ENCODE measurements at regions not wholly inside any gene's neighbourhood (a gene's known extent, or its start where the extent isn't known, plus 50 kb on each side); places are given as distances from the start of the nearest gene placed in this dataset.
"Not testable (repeated sequence)": the region's sequence is repeated elsewhere in the genome, so short reads cannot be mapped to it uniquely, and the experiment has no call there.

DNA sequence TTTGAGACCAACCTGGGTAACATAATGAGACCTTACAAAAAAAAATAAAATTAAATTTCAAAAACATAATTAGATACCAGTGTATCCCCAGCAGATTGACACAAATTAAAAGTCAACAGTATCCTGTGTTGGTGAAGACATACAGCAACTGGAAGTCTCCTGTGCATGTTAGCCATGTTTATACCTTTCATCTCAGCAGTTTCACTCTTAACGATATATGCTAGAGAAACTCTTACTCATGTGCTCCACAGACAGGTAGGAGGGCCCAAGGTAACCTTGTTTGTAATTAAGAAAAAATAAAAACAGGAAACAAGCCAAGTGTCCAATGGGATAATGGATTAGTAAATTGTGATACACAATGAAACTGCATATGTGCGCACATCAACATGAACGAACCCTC, 50.1 kb upstream of the N4BP3 start:
- POLR2A ChIA-PET = no interaction called here

DNA sequence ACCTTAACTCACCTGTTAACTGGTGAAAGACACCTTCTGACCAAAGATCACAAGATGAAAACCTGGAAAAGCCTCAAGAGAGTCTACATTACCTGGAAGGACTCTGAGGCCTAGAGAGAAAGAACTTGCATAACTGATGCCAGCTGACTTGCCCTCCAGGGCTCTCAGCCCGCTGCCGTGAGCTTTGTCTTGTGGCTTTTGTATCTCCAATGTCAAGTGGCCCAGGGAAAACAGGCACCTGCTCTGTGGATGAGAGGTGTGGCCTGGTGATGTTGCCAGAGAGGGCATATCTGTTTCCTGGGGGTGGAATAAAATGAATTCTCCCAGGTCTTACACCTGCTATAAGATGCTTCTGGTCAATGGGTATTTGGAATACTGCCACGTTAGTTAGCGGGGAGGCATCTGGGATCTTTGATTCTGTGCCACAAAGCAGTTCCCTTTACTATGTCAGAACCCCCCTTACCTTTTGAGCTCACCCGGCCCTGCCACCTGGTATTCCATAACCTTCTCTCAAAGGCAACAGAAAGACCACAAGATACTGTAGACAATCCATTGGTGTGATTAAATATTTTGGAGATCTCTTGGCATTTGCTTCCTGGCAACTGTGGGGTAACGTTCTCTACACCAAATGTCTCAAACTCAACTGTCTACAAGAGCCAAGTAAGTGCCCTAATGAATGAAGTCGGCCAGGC, 54.9 kb upstream of the N4BP3 start:
- Mint-ChIP-seq H3K4me3 (no peak overlapping the region), H3K4me1 (peaks cover 4 to 12% (median 8%) of the 10 kb centered on the region in 4 donors), H3K36me3 (peaks cover 0 to 2% (median 2%) of the 10 kb centered on the region in 3 donors), H3K27ac (no peak overlapping the region), H3K9me3 (no peaks in the 10 kb centered on the region), H3K27me3 (no peaks in the 10 kb centered on the region)
- ATAC-seq (no peak), DNase-seq (no peak)
- POLR2A ChIA-PET = no interaction called here

More for the DNA sequence above, 50.1 kb upstream of the N4BP3 start:
- DNase-seq (no peak), ATAC-seq (no peak)
- H3K4me1 Mint-ChIP-seq = peaks cover 13 to 26% (median 20%) of the 10 kb centered on the region in 4 donors
- H3K4me3 Mint-ChIP-seq = no peak overlapping the region
- no peaks in the 10 kb centered on the region for H3K36me3 Mint-ChIP-seq
- H3K27me3 Mint-ChIP-seq = peaks cover 0 to 2% (median 0%) of the 10 kb centered on the region in 5 donors
- H3K9me3 Mint-ChIP-seq = no peaks in the 10 kb centered on the region
- no peak overlapping the region for H3K27ac Mint-ChIP-seq

DNA sequence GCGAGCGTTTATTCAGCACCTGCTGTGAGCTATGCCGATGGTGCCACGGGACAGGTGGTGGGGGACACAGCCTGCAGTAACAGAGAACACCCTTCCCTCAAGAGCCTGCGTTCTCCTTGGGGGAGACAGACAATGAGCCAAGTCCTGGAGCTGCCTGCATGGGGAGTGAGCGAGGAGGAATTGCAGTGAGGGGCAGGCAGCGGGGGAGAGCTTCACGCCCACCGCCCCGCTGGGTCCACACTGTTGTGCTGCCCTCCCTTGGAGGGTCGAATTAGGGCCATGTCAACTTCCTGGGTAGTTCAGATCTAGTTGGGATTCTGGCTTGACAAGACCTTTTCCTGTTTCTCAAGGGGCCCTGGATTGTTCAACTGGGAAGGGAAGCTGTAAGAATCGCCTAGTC, 55.5 kb upstream of the N4BP3 start:
- ATAC-seq (no peak), DNase-seq (no peak)
- Mint-ChIP-seq H3K4me1 (peaks cover 4 to 11% (median 7%) of the 10 kb centered on the region in 4 donors), H3K27ac (no peak overlapping the region), H3K27me3 (no peaks in the 10 kb centered on the region), H3K4me3 (no peak overlapping the region), H3K36me3 (peaks cover 0 to 2% (median 2%) of the 10 kb centered on the region in 3 donors), H3K9me3 (no peaks in the 10 kb centered on the region)
- POLR2A ChIA-PET = no interaction called here

DNA sequence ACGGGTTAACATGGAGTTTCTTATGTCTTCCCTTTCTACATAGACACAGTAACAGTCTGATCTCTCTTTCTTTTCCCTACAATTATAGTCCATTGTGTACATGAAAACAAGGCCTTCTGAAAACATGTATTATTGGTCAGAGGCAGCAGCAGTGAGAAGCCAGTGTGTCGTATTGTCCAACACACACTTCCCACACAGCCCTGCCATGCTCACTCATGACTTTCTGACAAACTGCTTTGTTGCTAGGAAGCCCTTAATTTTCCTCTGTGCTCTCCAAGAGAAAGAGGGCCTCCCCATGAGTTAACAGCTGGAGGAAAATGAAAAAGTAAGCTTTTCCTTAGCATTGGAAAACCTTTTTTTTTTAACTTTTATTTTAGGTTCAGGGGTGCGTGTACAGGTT, 56.4 kb upstream of the N4BP3 start:
- Mint-ChIP-seq H3K36me3 (peaks cover 0 to 2% (median 2%) of the 10 kb centered on the region in 3 donors), H3K4me1 (peaks cover 0 to 2% (median under 1%) of the 10 kb centered on the region in 4 donors), H3K9me3 (no peaks in the 10 kb centered on the region), H3K27me3 (no peaks in the 10 kb centered on the region), H3K4me3 (no peak overlapping the region), H3K27ac (no peak overlapping the region)
- POLR2A ChIA-PET = no interaction called here
- DNase-seq = no peak
- ATAC-seq = no peak

DNA sequence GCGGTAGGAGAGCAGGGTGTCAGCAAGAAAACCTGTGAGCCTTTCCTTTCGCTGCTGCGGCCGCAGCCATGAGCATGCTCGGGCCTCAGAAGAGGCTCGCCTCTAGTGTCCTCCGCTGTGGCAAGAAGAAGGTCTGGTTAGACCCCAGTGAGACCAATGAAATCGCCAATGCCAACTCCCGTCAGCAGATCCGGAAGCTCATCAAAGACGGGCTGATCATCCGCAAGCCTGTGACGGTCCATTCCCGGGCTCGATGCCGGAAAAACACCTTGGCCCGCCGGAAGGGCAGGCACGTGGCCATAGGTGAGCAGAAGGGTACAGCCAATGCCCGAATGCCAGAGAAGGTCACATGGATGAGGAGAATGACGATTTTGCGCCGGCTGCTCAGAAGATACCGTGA, 57.8 kb upstream of the N4BP3 start:
- DNase-seq, H3K4me3 Mint-ChIP-seq, H3K27me3 Mint-ChIP-seq, H3K36me3 Mint-ChIP-seq, POLR2A ChIA-PET, H3K27ac Mint-ChIP-seq, H3K4me1 Mint-ChIP-seq, ATAC-seq, H3K9me3 Mint-ChIP-seq: not testable (repeated sequence)

DNA sequence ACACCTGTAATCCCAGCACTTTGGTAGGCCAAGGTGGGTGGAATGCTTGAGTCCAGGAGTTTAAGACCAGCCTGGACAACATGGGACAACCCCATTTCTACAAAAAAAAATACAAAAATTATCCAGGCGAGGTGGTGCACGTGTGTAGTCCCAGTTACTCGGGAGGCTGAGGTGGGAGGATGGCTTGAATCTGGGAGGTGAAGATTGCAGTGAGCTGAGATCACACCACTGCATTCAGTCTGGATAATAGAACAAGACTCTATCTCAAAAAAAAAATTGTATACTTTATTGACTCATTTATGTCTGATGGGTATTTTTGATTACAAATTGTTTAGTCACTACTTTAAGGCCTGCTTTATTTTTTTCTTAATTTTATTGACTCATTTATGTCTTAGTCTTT, 56.0 kb upstream of the PROP1 start:
- H3K4me3 Mint-ChIP-seq, H3K36me3 Mint-ChIP-seq, H3K4me1 Mint-ChIP-seq, ATAC-seq, POLR2A ChIA-PET, H3K9me3 Mint-ChIP-seq, H3K27me3 Mint-ChIP-seq, H3K27ac Mint-ChIP-seq, DNase-seq: not testable (repeated sequence)

DNA sequence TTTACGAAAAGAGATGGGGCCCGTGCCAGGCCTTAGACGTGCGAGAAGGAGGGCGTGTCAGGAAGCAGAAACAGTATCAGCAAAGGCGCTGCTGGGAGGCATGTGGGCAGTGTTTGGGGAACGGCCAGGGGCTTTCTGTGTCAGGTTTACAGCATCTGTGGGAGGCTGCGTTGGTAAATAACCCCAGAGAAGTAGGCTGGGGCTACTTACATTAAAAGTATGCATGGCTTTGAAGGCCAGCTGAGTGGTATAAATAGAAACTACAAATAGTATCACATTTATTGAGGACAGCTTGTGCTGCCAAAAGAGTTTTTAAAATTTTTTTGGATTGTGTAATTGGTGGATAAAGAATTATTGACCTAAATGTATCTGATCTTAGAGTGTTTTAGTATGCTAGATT, 54.8 kb upstream of the PROP1 start:
- POLR2A ChIA-PET, DNase-seq, H3K27me3 Mint-ChIP-seq, ATAC-seq, H3K9me3 Mint-ChIP-seq, H3K4me3 Mint-ChIP-seq, H3K4me1 Mint-ChIP-seq, H3K27ac Mint-ChIP-seq, H3K36me3 Mint-ChIP-seq: not testable (repeated sequence)

DNA sequence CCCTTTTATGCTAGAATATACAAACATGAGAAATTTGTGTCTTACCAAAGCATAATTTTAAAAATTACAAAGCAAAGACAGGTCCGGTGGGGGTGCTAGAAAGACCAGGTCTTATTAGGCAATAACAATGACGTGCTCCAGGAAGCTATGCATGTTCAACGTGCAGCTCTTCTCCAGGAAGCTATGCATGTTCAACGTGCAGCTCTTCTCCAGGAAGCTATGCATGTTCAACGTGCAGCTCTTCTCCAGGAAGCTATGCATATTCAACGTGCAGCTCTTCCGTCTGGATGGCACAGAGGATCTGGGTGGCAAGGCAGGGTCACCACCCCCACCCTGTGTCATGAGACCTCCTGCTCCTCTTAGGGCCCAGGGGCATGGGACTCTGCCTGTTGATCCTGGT, 51.9 kb upstream of the PROP1 start:
- not testable (repeated sequence) for H3K36me3 Mint-ChIP-seq, ATAC-seq, H3K27me3 Mint-ChIP-seq

DNA sequence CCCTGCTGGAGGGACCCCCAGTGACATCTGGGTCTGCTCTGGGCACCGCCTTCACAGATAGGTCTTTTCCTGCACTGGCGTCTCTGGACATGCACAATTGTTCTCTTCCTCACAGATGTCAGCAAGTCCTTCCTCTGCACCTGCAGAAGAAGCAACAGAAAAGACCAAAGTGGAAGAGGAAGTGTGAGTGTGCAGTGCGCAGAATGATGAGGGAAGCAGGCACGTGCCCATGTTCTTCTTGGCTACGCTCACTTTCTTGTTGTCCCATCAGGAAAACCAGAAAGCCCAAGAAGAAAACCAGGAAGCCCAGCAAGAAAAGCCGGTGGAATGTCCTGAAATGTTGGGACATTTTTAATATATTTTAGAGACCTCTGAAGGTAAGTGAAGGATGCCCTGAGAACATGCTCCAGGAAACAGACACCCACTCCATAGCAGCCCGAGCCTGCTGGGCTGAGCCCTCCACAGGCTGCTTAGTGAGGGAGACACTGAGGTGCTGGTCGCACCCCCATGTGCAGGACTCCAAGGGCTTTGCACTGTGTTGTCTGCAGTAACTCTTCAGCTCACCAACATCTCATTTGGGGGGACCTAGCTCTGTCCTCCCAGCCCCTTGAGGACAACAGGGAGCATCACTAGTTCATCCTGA, 50.8 kb upstream of the PROP1 start:
- ATAC-seq (peak; percentile 44 to 53), DNase-seq (peak in 2 of 10 donors; percentile 21 to 27)
- Mint-ChIP-seq H3K27ac (peak overlapping the region in 9 of 10 donors; percentile 28 to 90 (median 83)), H3K4me3 (peak overlapping the region; percentile 44 to 83 (median 56))
- H3K36me3 Mint-ChIP-seq, H3K4me1 Mint-ChIP-seq, POLR2A ChIA-PET, H3K27me3 Mint-ChIP-seq, H3K9me3 Mint-ChIP-seq: not testable (repeated sequence)

More for the DNA sequence above, 51.9 kb upstream of the PROP1 start:
- H3K9me3 Mint-ChIP-seq, H3K27ac Mint-ChIP-seq, H3K4me3 Mint-ChIP-seq, DNase-seq, H3K4me1 Mint-ChIP-seq, POLR2A ChIA-PET: not testable (repeated sequence)

DNA sequence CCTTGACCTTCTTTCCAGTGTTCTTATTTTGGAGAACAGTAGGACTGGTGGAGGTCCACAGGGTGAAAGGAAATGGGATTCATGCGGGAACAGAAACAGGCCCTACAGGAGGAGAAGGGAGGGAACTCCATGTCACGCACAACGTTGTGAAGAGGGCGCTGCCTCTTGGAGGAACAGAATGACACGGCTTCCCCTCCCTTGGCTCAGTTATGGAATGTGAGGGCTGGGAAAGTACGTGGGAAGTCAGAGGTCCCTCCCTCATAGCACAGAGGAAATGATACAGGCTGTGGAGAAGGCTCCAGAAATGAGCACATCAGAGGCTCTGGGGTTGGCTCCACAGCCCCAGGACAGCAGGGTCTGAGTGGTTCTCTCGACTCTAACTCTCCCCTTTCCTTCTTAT, 49.9 kb upstream of the PROP1 start:
- H3K9me3 Mint-ChIP-seq, H3K36me3 Mint-ChIP-seq, H3K4me1 Mint-ChIP-seq, H3K4me3 Mint-ChIP-seq, POLR2A ChIA-PET, H3K27ac Mint-ChIP-seq, ATAC-seq, DNase-seq, H3K27me3 Mint-ChIP-seq: not testable (repeated sequence)

All from naive thymus-derived CD8-positive, alpha-beta T cell (primary cell).